ENCODE measurements at regions not wholly inside any gene's neighbourhood (a gene's known extent, or its start where the extent isn't known, plus 50 kb on each side); places are given as distances from the start of the nearest gene placed in this dataset.

DNA sequence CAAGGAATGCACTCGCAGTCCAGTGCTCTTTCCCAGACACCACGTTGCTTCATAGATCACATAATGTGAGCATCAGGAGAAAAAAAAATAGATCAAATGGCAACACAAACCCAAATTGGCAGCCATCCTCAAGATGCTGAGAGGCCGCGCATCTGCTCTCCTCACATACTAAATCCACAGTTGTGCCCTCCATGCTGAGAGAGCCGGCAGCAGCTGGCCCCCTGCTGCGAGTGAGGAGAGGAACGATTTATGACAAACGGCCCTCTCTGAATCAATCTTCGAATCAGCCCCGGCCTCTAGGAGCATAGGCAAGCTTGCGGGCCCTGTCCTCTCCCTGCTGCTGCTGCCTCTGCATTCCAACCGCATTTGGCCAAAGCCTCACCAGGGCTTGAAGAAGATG, 159.9 kb upstream of the TENM4 start:
- ChIA-PET POLR2A (no interaction called here), CTCF (ENCODE audit: low intra/inter-chr PET ratio, low total read pairs) (no interaction called here)
- WGBS (ENCODE audit: low lambda C conversion rate) = 32% methylated on average over 8 of the region's 12 CpGs
- Histone ChIP-seq H3K4me3 (replicated peaks in 1 of 3; ENCODE audit: insufficient read depth in 1 of 3, low read depth in 2 of 3, low read length in 3 of 3) (no peak overlapping the region), H3K27me3 (ENCODE audit: control insufficient read depth in 1 of 2, insufficient read depth in 2 of 2, low read length in 2 of 2) (no peaks in the 10 kb centered on the region), H3K79me2 (ENCODE audit: insufficient read depth, low read length) (no peaks in the 10 kb centered on the region), H3K36me3 (replicated peaks in 1 of 2; ENCODE audit: control insufficient read depth in 1 of 2, insufficient read depth in 2 of 2, low read length in 2 of 2) (no peaks in the 10 kb centered on the region), H3K27ac (ENCODE audit: extremely low read length, insufficient read depth, low read length) (no peak overlapping the region), H2AFZ (ENCODE audit: low read length) (no peak overlapping the region), H4K20me1 (ENCODE audit: insufficient read depth, low read length) (no peaks in the 10 kb centered on the region), H3K9me3 (ENCODE audit: low read length) (no peaks in the 10 kb centered on the region), H3K4me2 (ENCODE audit: low read depth, low read length) (no peak overlapping the region), H3K4me1 (ENCODE audit: insufficient read depth, low read length) (no peaks in the 10 kb centered on the region), H3K9ac (ENCODE audit: insufficient read depth, low read depth, low read length) (no peak overlapping the region)
- DNase-seq (ENCODE audit: low spot score) = no peak
- BruUV-seq (replicated peaks) = no TSS peak
- no peak for FAIRE-seq
- in situ Hi-C loops (cut with HindIII; ENCODE audit: extremely low pct_ligation_motif_present, low pct_unique_long_range_greater_than_20kb) (no loop called here), intact Hi-C loops (cut with micrococcal nuclease; ENCODE audit: unreplicated experiment) (no loop called here)
- no peak for ATAC-seq
- no peak for TF ChIP-seq HOXA9 (CRISPR knock-in tag; IDR thresholded peaks at IDR 0.05; ENCODE audit: borderline replicate concordance)
- TF ChIP-seq MIXL1 (CRISPR knock-in tag; IDR thresholded peaks at IDR 0.05) = no peak
- no peak for TF ChIP-seq CBX2 (IDR thresholded peaks at IDR 0.05; ENCODE audit: low read depth, low read length)
- TF ChIP-seq CBX2 (CRISPR knock-in tag; IDR thresholded peaks at IDR 0.05; ENCODE audit: low read depth) = no peak
- no peak for TF ChIP-seq ZFYVE20 (CRISPR knock-in tag; IDR thresholded peaks at IDR 0.05; ENCODE audit: borderline replicate concordance, low read depth)
- TF ChIP-seq SIN3B (IDR thresholded peaks at IDR 0.05; ENCODE audit: low read length) = no peak
- no peak for TF ChIP-seq NCOR1 (IDR thresholded peaks at IDR 0.05; ENCODE audit: borderline replicate concordance, low read length)
- no peak for TF ChIP-seq ZNF839 (CRISPR knock-in tag; IDR thresholded peaks at IDR 0.05; ENCODE audit: borderline replicate concordance)
- no peak for TF ChIP-seq ZNF468 (CRISPR knock-in tag; IDR thresholded peaks at IDR 0.05)

DNA sequence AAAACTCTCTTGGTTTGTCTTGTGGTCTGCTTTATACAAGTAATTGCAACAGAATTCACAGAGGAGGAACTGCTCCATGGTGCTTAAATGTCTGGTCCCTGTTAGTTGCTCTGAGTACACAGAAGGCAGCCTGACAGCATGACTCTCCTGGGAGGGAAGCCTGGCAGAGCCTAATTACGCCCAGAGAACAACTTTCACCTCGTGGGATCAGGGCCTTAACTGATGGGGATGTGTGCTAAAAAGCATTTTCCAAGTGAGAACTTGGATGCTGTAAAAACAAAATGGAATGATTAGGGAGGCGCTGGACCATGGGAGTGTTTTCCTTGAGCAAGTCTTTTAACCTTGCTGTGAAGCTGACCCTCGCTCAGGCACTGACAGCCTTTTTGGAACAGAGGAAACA, 154.0 kb upstream of the TENM4 start:
- no peaks in the 10 kb centered on the region; a peak in 1 of 5 replicates for H3K27me3 ChIP-seq (ENCODE audit: control insufficient read depth in 1 of 2, insufficient read depth in 2 of 2, low read length in 2 of 2)
- no peaks in the 10 kb centered on the region for H3K9me3 ChIP-seq (ENCODE audit: low read length)
- intact Hi-C loops (cut with micrococcal nuclease; ENCODE audit: unreplicated experiment) = no loop called here
- 2% methylated on average over 4 of the region's 4 CpGs for WGBS (ENCODE audit: low lambda C conversion rate)
- no peak overlapping the region for H3K4me2 ChIP-seq (ENCODE audit: low read depth, low read length)
- no peaks in the 10 kb centered on the region for H3K4me1 ChIP-seq (ENCODE audit: insufficient read depth, low read length)
- CTCF ChIA-PET (ENCODE audit: low intra/inter-chr PET ratio, low total read pairs) = no interaction called here
- FAIRE-seq (no peak), DNase-seq (ENCODE audit: low spot score) (no peak), ATAC-seq (no peak)
- H3K79me2 ChIP-seq (ENCODE audit: insufficient read depth, low read length) = no peaks in the 10 kb centered on the region
- no peaks in the 10 kb centered on the region for H4K20me1 ChIP-seq (ENCODE audit: insufficient read depth, low read length)
- H2AFZ ChIP-seq (ENCODE audit: low read length) = no peak overlapping the region
- POLR2A ChIA-PET = no interaction called here
- no peak overlapping the region for H3K9ac ChIP-seq (ENCODE audit: insufficient read depth, low read depth, low read length)
- in situ Hi-C loops (cut with HindIII; ENCODE audit: extremely low pct_ligation_motif_present, low pct_unique_long_range_greater_than_20kb) = no loop called here
- H3K36me3 ChIP-seq (replicated peaks in 1 of 2; ENCODE audit: control insufficient read depth in 1 of 2, insufficient read depth in 2 of 2, low read length in 2 of 2) = no peaks in the 10 kb centered on the region
- H3K4me3 ChIP-seq (replicated peaks in 1 of 3; ENCODE audit: insufficient read depth in 1 of 3, low read depth in 2 of 3, low read length in 3 of 3) = no peak overlapping the region
- no TSS peak for BruUV-seq (replicated peaks)
- H3K27ac ChIP-seq (ENCODE audit: extremely low read length, insufficient read depth, low read length) = no peak overlapping the region
- TF ChIP-seq, protein P1, sequence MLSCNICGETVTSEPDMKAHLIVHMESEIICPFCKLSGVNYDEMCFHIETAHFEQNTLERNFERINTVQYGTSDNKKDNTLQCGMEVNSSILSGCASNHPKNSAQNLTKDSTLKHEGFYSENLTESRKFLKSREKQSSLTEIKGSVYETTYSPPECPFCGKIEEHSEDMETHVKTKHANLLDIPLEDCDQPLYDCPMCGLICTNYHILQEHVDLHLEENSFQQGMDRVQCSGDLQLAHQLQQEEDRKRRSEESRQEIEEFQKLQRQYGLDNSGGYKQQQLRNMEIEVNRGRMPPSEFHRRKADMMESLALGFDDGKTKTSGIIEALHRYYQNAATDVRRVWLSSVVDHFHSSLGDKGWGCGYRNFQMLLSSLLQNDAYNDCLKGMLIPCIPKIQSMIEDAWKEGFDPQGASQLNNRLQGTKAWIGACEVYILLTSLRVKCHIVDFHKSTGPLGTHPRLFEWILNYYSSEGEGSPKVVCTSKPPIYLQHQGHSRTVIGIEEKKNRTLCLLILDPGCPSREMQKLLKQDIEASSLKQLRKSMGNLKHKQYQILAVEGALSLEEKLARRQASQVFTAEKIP (CRISPR knock-in tag; IDR thresholded peaks at IDR 0.05; ENCODE audit: borderline replicate concordance) = no peak
- TF ChIP-seq, protein P2, sequence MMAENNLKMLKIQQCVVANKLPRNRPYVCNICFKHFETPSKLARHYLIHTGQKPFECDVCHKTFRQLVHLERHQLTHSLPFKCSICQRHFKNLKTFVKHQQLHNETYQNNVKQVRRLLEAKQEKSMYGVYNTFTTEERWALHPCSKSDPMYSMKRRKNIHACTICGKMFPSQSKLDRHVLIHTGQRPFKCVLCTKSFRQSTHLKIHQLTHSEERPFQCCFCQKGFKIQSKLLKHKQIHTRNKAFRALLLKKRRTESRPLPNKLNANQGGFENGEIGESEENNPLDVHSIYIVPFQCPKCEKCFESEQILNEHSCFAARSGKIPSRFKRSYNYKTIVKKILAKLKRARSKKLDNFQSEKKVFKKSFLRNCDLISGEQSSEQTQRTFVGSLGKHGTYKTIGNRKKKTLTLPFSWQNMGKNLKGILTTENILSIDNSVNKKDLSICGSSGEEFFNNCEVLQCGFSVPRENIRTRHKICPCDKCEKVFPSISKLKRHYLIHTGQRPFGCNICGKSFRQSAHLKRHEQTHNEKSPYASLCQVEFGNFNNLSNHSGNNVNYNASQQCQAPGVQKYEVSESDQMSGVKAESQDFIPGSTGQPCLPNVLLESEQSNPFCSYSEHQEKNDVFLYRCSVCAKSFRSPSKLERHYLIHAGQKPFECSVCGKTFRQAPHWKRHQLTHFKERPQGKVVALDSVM (CRISPR knock-in tag; IDR thresholded peaks at IDR 0.05) = no peak
- TF ChIP-seq, protein P3, sequence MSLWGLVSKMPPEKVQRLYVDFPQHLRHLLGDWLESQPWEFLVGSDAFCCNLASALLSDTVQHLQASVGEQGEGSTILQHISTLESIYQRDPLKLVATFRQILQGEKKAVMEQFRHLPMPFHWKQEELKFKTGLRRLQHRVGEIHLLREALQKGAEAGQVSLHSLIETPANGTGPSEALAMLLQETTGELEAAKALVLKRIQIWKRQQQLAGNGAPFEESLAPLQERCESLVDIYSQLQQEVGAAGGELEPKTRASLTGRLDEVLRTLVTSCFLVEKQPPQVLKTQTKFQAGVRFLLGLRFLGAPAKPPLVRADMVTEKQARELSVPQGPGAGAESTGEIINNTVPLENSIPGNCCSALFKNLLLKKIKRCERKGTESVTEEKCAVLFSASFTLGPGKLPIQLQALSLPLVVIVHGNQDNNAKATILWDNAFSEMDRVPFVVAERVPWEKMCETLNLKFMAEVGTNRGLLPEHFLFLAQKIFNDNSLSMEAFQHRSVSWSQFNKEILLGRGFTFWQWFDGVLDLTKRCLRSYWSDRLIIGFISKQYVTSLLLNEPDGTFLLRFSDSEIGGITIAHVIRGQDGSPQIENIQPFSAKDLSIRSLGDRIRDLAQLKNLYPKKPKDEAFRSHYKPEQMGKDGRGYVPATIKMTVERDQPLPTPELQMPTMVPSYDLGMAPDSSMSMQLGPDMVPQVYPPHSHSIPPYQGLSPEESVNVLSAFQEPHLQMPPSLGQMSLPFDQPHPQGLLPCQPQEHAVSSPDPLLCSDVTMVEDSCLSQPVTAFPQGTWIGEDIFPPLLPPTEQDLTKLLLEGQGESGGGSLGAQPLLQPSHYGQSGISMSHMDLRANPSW (CRISPR knock-in tag; IDR thresholded peaks at IDR 0.05; ENCODE audit: borderline replicate concordance) = no peak
- no peak for TF ChIP-seq ARNT2 (CRISPR knock-in tag; IDR thresholded peaks at IDR 0.05; ENCODE audit: low read depth)
- TF ChIP-seq NFYC (CRISPR knock-in tag; IDR thresholded peaks at IDR 0.05) = no peak
- TF ChIP-seq NR3C1 (CRISPR knock-in tag; IDR thresholded peaks at IDR 0.05) = no peak
